Spleen (tissue), 11 donors: ENCODE measurements at regions not wholly inside any gene's neighbourhood (a gene's known extent, or its start where the extent isn't known, plus 50 kb on each side); places are given as distances from the start of the nearest gene placed in this dataset.

Source experiments
- DNase-seq: peaks from one replicate; pipeline ENCODE4 v3.0.0-alpha.2; 2020
- H3K27ac ChIP-seq, 8 donors: fragments of 200-600 bp; sonication (generic) in 7 of 8; 1 replicate in 4 of 8; 2 replicates in 4 of 8; pipeline versions ENCODE4 v1.5.0 to v1.8.0; 2016 to 2021; ENCODE audit warnings: inconsistent platforms in 4 of 8, mild to moderate bottlenecking in 4 of 8, moderate library complexity in 1 of 8
- H3K27me3 ChIP-seq, 7 donors: fragments of 200-600 bp; sonication (generic) in 6 of 7; replicated peaks in 1 of 7; 1 replicate in 4 of 7; 2 replicates in 3 of 7; pipeline versions ENCODE4 v1.5.0 to v1.8.0; 2016 to 2021; ENCODE audit warnings: inconsistent platforms in 3 of 7, mild to moderate bottlenecking in 1 of 7
- H3K36me3 ChIP-seq, 6 donors: fragments of 200-600 bp; sonication (generic) in 5 of 6; 1 replicate in 4 of 6; 2 replicates in 2 of 6; pipeline versions ENCODE4 v1.5.0 to v1.8.0; 2016 to 2021; ENCODE audit warnings: inconsistent platforms in 2 of 6
- H3K4me1 ChIP-seq, 6 donors: fragments of 200-600 bp; sonication (generic) in 5 of 6; 1 replicate in 3 of 6; 2 replicates in 3 of 6; pipeline versions ENCODE4 v1.5.0 to v1.8.0; 2016 to 2021; ENCODE audit warnings: inconsistent platforms in 3 of 6
- H3K4me3 ChIP-seq, 8 donors: fragments of 200-600 bp; sonication (generic) in 7 of 8; 1 replicate in 4 of 8; 2 replicates in 4 of 8; pipeline versions ENCODE4 v1.5.0 to v1.8.0; 2016 to 2021; ENCODE audit warnings: inconsistent platforms in 4 of 8, mild to moderate bottlenecking in 4 of 8, moderate library complexity in 2 of 8
- H3K9me3 ChIP-seq, 8 donors: fragments of 200-600 bp; sonication (generic) in 7 of 8; 1 replicate in 4 of 8; 2 replicates in 4 of 8; pipeline versions ENCODE4 v1.5.0 to v1.8.0; 2016 to 2021; ENCODE audit warnings: inconsistent platforms in 4 of 8
- CTCF ChIP-seq, 11 experiments: fragments of 200-600 bp in 7 of 11; fragments of 450-650 bp in 4 of 11; sonication (generic) in 4 of 11; IDR thresholded peaks in 8 of 11; conservative IDR thresholded peaks in 3 of 11; 1 replicate in 7 of 11; 2 replicates in 4 of 11; pipeline versions ENCODE4 v1.4.0 to v1.8.0; 2016 to 2021; ENCODE audit warnings: antibody characterized with exemption in 11 of 11, inconsistent platforms in 4 of 11, mild to moderate bottlenecking in 1 of 11
- POLR2A ChIP-seq, 3 donors: fragments of 450-650 bp; IDR thresholded peaks; one replicate each; pipeline ENCODE4 v1.5.1; 2017; ENCODE audit warnings: antibody characterized with exemption in 3 of 3, mild to moderate bottlenecking in 1 of 3
- POLR2AphosphoS5 ChIP-seq, 3 donors: sonication (generic); formaldehyde crosslinking; IDR thresholded peaks; one replicate each; pipeline ENCODE4 v1.5.1; 2017; ENCODE audit warnings: antibody characterized with exemption in 3 of 3
- WGBS, 5 donors: extraction: QIAGEN DNeasy Blood & Tissue Kit in 3 of 5; methylation state at CpG; one replicate each; pipeline versions ENCODE4 v1.1.5 to v1.1.7; 2013 to 2018; 5-methylcytosine and 5-hydroxymethylcytosine counted together
- intact Hi-C: fragments of 100-400 bp; cut with DNase I; formaldehyde crosslinking; loops from one replicate; pipeline ENCODE4 v1.15.0; 2023; ENCODE audit warnings: low total_unique reads
- donor health status: healthy with polysubstance abuse.
- donor health status: DM: no; HTN: no; CAD: no; lungs with moderate emphysema.
- donor health status: DM: no; HTN: no; CAD: no.
- donor health status: Bipolar disorder and iron deficiency.
- donor health status: healthy.
- donor health status: DM: no; HTN: no; CAD: no.
- donor health status: DM: yes; HTN: yes; CAD: no.

DNA sequence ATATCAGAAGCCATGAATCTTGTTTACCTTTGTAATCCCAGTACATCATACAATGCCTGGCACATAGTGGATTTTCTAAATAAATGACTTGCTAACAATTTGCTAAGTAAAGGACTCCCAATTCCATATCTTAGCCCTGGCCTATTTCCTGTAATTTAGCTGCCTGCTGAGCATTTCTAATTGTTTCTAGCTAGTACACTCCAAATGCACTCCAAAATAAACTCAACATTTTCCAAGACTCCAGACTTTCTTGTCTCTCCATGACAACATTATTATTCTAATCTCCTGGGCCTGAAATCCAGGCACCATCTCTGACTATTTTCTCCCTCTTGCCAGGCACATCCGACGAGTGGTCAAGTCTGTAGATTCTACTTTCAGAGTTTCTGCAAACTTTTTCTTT, 773.5 kb downstream of the SQOR start:
- WGBS, 5 donors, result 63 to 91% (median 90%) methylated on average over 2 of the region's 2 CpGs
- no peak for TF ChIP-seq POLR2A (IDR thresholded peaks at IDR 0.05)
- no peak for TF ChIP-seq CTCF (IDR thresholded peaks at IDR 0.05 in 8 of 11, conservative IDR thresholded peaks at IDR 0.05 in 3 of 11)
- no peak for TF ChIP-seq POLR2AphosphoS5 (IDR thresholded peaks at IDR 0.05)
- H3K4me3 ChIP-seq, result no peak overlapping the region
- no peaks in the 10 kb centered on the region for H3K4me1 ChIP-seq
- intact Hi-C loops, result no loop called here
- DNase-seq, result no peak
- H3K27me3 ChIP-seq, result no peaks in the 10 kb centered on the region
- H3K36me3 ChIP-seq, result no peaks in the 10 kb centered on the region
- H3K27ac ChIP-seq, result no peak overlapping the region
- peaks cover 0 to 8% (median 0%) of the 10 kb centered on the region in 8 donors for H3K9me3 ChIP-seq

DNA sequence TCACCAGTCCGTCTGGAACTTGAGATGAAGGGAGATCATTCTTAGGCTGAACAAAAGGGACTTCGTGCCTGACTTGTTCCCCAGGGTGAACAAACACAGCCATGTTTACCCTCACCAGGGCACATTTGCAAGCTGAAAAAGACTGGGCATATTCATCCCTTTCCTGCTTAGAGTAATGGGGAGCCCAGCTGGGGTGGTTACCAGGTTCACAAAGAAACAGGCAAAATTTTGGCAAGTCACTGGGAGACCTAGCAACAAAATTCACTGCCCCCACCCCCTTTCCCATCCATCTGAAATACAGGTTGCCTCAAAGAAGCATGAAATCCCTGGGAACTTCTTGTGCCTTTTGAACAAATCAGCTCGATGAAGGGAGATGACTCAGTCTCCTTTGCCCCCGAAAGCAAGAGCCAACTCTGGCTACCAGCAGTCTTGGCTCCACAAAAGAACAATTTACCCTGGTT, 775.0 kb downstream of the SQOR start:
- WGBS, 5 donors, result 67 to 85% (median 75%) methylated on average over 4 of the region's 4 CpGs
- Histone ChIP-seq H3K9me3 (peaks cover 0 to 8% (median 0%) of the 10 kb centered on the region in 8 donors), H3K36me3 (no peaks in the 10 kb centered on the region), H3K4me3 (no peak overlapping the region), H3K27me3 (no peaks in the 10 kb centered on the region), H3K27ac (no peak overlapping the region), H3K4me1 (no peaks in the 10 kb centered on the region)
- intact Hi-C loops, result no loop called here
- no peak for DNase-seq
- no peak for TF ChIP-seq CTCF (IDR thresholded peaks at IDR 0.05 in 8 of 11, conservative IDR thresholded peaks at IDR 0.05 in 3 of 11)
- TF ChIP-seq POLR2A (IDR thresholded peaks at IDR 0.05), result no peak
- no peak for TF ChIP-seq POLR2AphosphoS5 (IDR thresholded peaks at IDR 0.05)

GRCh38 chr15:46410705-46411104, 775.9 kb downstream of the SQOR start:
- WGBS, 5 donors, result 69 to 85% (median 77%) methylated on average over 2 of the region's 2 CpGs
- H3K4me1 ChIP-seq, result no peaks in the 10 kb centered on the region
- no peak for DNase-seq

DNA sequence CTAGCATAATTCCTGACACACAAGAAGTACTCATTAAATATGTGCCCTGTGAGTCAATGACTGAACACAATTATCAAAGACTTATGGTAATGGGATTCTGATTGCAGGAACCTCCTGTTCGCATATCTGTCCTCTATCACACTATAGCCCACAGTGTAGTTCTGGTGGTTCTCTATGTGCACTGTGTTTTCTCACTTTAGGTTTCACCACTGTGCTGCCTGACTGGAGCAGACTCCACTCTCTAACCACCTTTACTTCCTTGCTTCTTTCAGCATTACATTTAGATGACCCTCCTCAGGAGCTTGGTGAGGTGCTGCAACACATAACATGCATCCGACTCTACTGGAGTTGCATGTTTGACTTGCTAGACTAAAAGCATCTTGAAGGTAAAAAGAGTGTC, 777.1 kb downstream of the SQOR start:
- Histone ChIP-seq H3K36me3 (no peaks in the 10 kb centered on the region), H3K4me1 (no peaks in the 10 kb centered on the region), H3K27me3 (no peaks in the 10 kb centered on the region), H3K4me3 (no peak overlapping the region), H3K9me3 (peaks cover 0 to 8% (median 0%) of the 10 kb centered on the region in 8 donors), H3K27ac (no peak overlapping the region)
- no peak for TF ChIP-seq POLR2AphosphoS5 (IDR thresholded peaks at IDR 0.05)
- TF ChIP-seq POLR2A (IDR thresholded peaks at IDR 0.05), result no peak
- no peak for TF ChIP-seq CTCF (IDR thresholded peaks at IDR 0.05 in 8 of 11, conservative IDR thresholded peaks at IDR 0.05 in 3 of 11)
- DNase-seq, result no peak
- WGBS, 5 donors, result 88 to 95% (median 93%) methylated on average over 2 of the region's 2 CpGs
- intact Hi-C loops, result no loop called here

More at GRCh38 chr15:46410705-46411104, 775.9 kb downstream of the SQOR start:
- Histone ChIP-seq H3K9me3 (peaks cover 0 to 8% (median 0%) of the 10 kb centered on the region in 8 donors), H3K27me3 (no peaks in the 10 kb centered on the region), H3K27ac (no peak overlapping the region), H3K36me3 (no peaks in the 10 kb centered on the region), H3K4me3 (no peak overlapping the region)
- TF ChIP-seq POLR2AphosphoS5 (IDR thresholded peaks at IDR 0.05) (no peak), CTCF (IDR thresholded peaks at IDR 0.05 in 8 of 11, conservative IDR thresholded peaks at IDR 0.05 in 3 of 11) (no peak), POLR2A (IDR thresholded peaks at IDR 0.05) (no peak)
- intact Hi-C loops, result no loop called here
